ENCODE measurements at regions not wholly inside any gene's neighbourhood (a gene's known extent, or its start where the extent isn't known, plus 50 kb on each side); places are given as distances from the start of the nearest gene placed in this dataset.

- TF ChIP-seq CTCF (IDR thresholded peaks at IDR 0.05) (no peak), POLR2A (IDR thresholded peaks at IDR 0.05) (no peak)
Observed at GRCh38 chr6:126440923-126441322, 101.0 kb downstream of the CENPW start.
